ENCODE measurements at regions not wholly inside any gene's neighbourhood (a gene's known extent, or its start where the extent isn't known, plus 50 kb on each side); places are given as distances from the start of the nearest gene placed in this dataset.

DNA sequence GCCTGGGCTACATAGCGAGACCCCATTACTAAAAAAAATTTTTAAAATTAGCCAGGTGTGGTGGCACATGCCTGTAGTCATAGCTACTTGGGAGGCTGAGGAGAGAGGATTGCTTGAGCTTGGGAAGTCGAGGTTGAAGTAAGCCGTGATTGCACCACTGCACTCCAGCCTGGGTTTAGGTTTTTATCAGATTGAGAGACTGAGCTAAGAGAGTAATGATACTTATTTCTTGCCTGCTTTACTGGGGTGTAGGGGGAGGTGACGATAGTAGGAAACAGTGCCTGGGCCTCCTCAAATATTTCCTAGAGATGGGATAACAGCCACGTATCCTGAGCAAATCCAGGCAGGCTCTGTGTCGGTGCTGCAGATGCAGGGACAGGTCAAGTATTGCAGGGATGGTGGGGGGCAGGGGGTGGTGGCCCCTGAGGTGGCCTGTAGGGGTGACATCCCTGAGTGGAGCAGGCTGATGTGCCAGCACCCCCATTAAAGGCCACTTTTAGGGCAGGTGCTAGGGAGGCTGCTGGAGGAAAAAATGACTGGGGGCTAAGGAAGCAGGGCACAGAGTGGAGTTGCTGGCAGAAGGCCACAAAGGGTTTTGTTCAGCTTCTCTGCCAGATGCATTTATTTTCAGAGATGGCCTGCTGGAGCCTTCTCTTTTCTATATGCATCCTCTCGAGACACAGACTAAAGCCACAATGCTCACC lies 130.5 kb downstream of the RHOU start:
- TF ChIP-seq, protein P1, sequence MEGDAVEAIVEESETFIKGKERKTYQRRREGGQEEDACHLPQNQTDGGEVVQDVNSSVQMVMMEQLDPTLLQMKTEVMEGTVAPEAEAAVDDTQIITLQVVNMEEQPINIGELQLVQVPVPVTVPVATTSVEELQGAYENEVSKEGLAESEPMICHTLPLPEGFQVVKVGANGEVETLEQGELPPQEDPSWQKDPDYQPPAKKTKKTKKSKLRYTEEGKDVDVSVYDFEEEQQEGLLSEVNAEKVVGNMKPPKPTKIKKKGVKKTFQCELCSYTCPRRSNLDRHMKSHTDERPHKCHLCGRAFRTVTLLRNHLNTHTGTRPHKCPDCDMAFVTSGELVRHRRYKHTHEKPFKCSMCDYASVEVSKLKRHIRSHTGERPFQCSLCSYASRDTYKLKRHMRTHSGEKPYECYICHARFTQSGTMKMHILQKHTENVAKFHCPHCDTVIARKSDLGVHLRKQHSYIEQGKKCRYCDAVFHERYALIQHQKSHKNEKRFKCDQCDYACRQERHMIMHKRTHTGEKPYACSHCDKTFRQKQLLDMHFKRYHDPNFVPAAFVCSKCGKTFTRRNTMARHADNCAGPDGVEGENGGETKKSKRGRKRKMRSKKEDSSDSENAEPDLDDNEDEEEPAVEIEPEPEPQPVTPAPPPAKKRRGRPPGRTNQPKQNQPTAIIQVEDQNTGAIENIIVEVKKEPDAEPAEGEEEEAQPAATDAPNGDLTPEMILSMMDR (IDR thresholded peaks at IDR 0.05): no peak
- no peak for TF ChIP-seq POLR2A (IDR thresholded peaks at IDR 0.05)

Measured in breast epithelium (tissue), 3 donors.